ENCODE measurements at regions not wholly inside any gene's neighbourhood (a gene's known extent, or its start where the extent isn't known, plus 50 kb on each side); places are given as distances from the start of the nearest gene placed in this dataset.

GRCh38 chr2:137846993-137847392, 117.3 kb upstream of the HNMT start:
- no peaks in the 10 kb centered on the region for H3K36me3 ChIP-seq
- H3K27me3 ChIP-seq: no peaks in the 10 kb centered on the region
- no peak for TF ChIP-seq CTCF (IDR thresholded peaks at IDR 0.05)
- peaks cover 0 to 8% of the 10 kb centered on the region in 2 donors for H3K9me3 ChIP-seq
- H3K27ac ChIP-seq: no peak overlapping the region
- DNase-seq (ENCODE audit: low spot score): no peak
- H3K4me3 ChIP-seq: no peak overlapping the region
- H3K4me1 ChIP-seq: no peaks in the 10 kb centered on the region

GRCh38 chr2:137847443-137847842, 116.8 kb upstream of the HNMT start:
- Histone ChIP-seq H3K27ac (no peak overlapping the region), H3K4me1 (no peaks in the 10 kb centered on the region), H3K36me3 (no peaks in the 10 kb centered on the region), H3K27me3 (no peaks in the 10 kb centered on the region), H3K9me3 (peaks cover 0 to 8% of the 10 kb centered on the region in 2 donors), H3K4me3 (no peak overlapping the region)
- DNase-seq (ENCODE audit: low spot score): no peak
- no peak for TF ChIP-seq CTCF (IDR thresholded peaks at IDR 0.05)

- Histone ChIP-seq H3K27me3 (no peaks in the 10 kb centered on the region), H3K4me1 (no peaks in the 10 kb centered on the region), H3K4me3 (no peak overlapping the region), H3K27ac (no peak overlapping the region), H3K36me3 (no peaks in the 10 kb centered on the region), H3K9me3 (no peaks in the 10 kb centered on the region)
- no peak for TF ChIP-seq CTCF (IDR thresholded peaks at IDR 0.05)
- DNase-seq (ENCODE audit: low spot score): no peak
Measured at GRCh38 chr2:137857881-137858280, 106.4 kb upstream of the HNMT start.

GRCh38 chr2:137862651-137863050, 101.6 kb upstream of the HNMT start:
- Histone ChIP-seq H3K4me3 (no peak overlapping the region), H3K9me3 (no peaks in the 10 kb centered on the region), H3K4me1 (no peaks in the 10 kb centered on the region), H3K36me3 (no peaks in the 10 kb centered on the region), H3K27ac (no peak overlapping the region), H3K27me3 (no peaks in the 10 kb centered on the region)
- no peak for TF ChIP-seq CTCF (IDR thresholded peaks at IDR 0.05)
- DNase-seq (ENCODE audit: low spot score): no peak

GRCh38 chr2:137865954-137866540, 98.2 kb upstream of the HNMT start:
- Histone ChIP-seq H3K4me1 (no peaks in the 10 kb centered on the region), H3K27ac (no peak overlapping the region), H3K4me3 (no peak overlapping the region), H3K36me3 (no peaks in the 10 kb centered on the region), H3K27me3 (peaks cover 0 to 2% of the 10 kb centered on the region in 2 donors), H3K9me3 (no peaks in the 10 kb centered on the region)
- peak in 1 of 2 donors; percentile 55 for TF ChIP-seq CTCF (IDR thresholded peaks at IDR 0.05)
- DNase-seq (ENCODE audit: low spot score): no peak

GRCh38 chr2:137870682-137871081, 93.6 kb upstream of the HNMT start:
- no peak for TF ChIP-seq CTCF (IDR thresholded peaks at IDR 0.05)
- H3K4me1 ChIP-seq: no peaks in the 10 kb centered on the region
- H3K27ac ChIP-seq: no peak overlapping the region
- no peak overlapping the region for H3K4me3 ChIP-seq
- DNase-seq (ENCODE audit: low spot score): no peak
- no peaks in the 10 kb centered on the region for H3K36me3 ChIP-seq
- no peaks in the 10 kb centered on the region for H3K9me3 ChIP-seq
- H3K27me3 ChIP-seq: peaks cover 0 to 2% of the 10 kb centered on the region in 2 donors

All from right atrium auricular region (tissue), 2 donors.